ENCODE measurements at regions not wholly inside any gene's neighbourhood (a gene's known extent, or its start where the extent isn't known, plus 50 kb on each side); places are given as distances from the start of the nearest gene placed in this dataset.

- Histone ChIP-seq H2AK5ac (ENCODE audit: low read depth, low read length) (0 out of 2 replicates have a peak overlapping the region, but pooled peaks have one; percentile 4), H3K14ac (replicated peaks; ENCODE audit: low read depth, low read length) (no peak overlapping the region), H3K79me1 (ENCODE audit: low read depth in 1 of 2, low read length in 2 of 2) (no peaks in the 10 kb centered on the region), H3K4me3 (ENCODE audit: insufficient read depth, low read depth, low read length) (no peak overlapping the region), H2BK120ac (ENCODE audit: low read depth, low read length) (no peak overlapping the region), H2AK9ac (replicated peaks; ENCODE audit: low read depth, low read length, poor library complexity) (no peak overlapping the region), H2BK15ac (ENCODE audit: low read depth, low read length) (no peak overlapping the region), H3K27ac (ENCODE audit: insufficient read depth, low read length) (no peak overlapping the region), H4K5ac (ENCODE audit: low read depth, low read length) (no peak overlapping the region), H2AFZ (replicated peaks; ENCODE audit: low read length, poor library complexity) (no peak overlapping the region), H2BK5ac (ENCODE audit: low read depth, low read length, poor library complexity, severe bottlenecking) (no peak overlapping the region), H4K91ac (ENCODE audit: insufficient read depth, low read depth, low read length) (no peak overlapping the region), H2BK20ac (ENCODE audit: low read depth, low read length) (no peak overlapping the region), H3K4me2 (ENCODE audit: low read depth, low read length) (no peak overlapping the region), H3K23ac (ENCODE audit: low read depth, low read length) (no peak overlapping the region), H3K9me1 (ENCODE audit: insufficient read depth, low read length) (peaks cover 4% of the 10 kb centered on the region), H3K56ac (ENCODE audit: extremely low read depth, insufficient read depth, low read length) (no peak overlapping the region), H3K9ac (ENCODE audit: low read depth, low read length) (no peak overlapping the region), H4K20me1 (ENCODE audit: insufficient read depth, low read length) (no peaks in the 10 kb centered on the region; the same call in 1 of the 2 replicates), H3K4me1 (ENCODE audit: control insufficient read depth, insufficient read depth, low read length) (peaks cover 10% of the 10 kb centered on the region), H3K36me3 (ENCODE audit: control insufficient read depth, insufficient read depth, low read length) (no peaks in the 10 kb centered on the region), H3K4ac (ENCODE audit: low read depth, low read length) (no peak overlapping the region), H3K18ac (ENCODE audit: low read depth, low read length) (no peak overlapping the region), H3K9me3 (ENCODE audit: control insufficient read depth, insufficient read depth, low read length) (no peaks in the 10 kb centered on the region), H4K8ac (ENCODE audit: low read depth in 2 of 2, low read length in 2 of 2) (no peak overlapping the region), H3K27me3 (ENCODE audit: control insufficient read depth, insufficient read depth, low read length) (peaks cover 9% of the 10 kb centered on the region)
- TF ChIP-seq RCOR1 (IDR thresholded peaks at IDR 0.05; ENCODE audit: insufficient replicate concordance, low read length) = no peak
- intact Hi-C loops (cut with micrococcal nuclease) (no loop called here), dilution Hi-C loops (cut with HindIII; ENCODE audit: low sequenced_read_pairs, unreplicated experiment) (no loop called here), in situ Hi-C loops (cut with MboI; ENCODE audit: low sequenced_read_pairs) (no loop called here)
- no TSS peak for BruUV-seq (replicated peaks)
- CTCF ChIA-PET = interaction anchor here (0.6 kb wide), 1 partner anchor 17 kb away, joined by 3 read pairs; no protein-coding TSS in a partner anchor
- POLR2A ChIA-PET (ENCODE audit: unreplicated experiment) = no interaction called here
- 94% methylated on average over 5 of the region's 8 CpGs; no CpG with 5 or more reads in 1 of the 2 experiments for WGBS, 2 experiments (ENCODE audit: extremely low coverage in 2 of 2, insufficient read length in 1 of 2)
- ATAC-seq (ENCODE audit: low read depth) (no peak), DNase-seq (peak; percentile 48)
Measured at GRCh38 chr1:184287001-184287400, 99.8 kb upstream of the C1orf21 start.
